Ishikawa (cell line): ENCODE measurements at regions not wholly inside any gene's neighbourhood (a gene's known extent, or its start where the extent isn't known, plus 50 kb on each side); places are given as distances from the start of the nearest gene placed in this dataset.

ENCODE experiments used
- CEBPB ChIP-seq: IDR thresholded peaks from 2 replicates; pipeline ENCODE4 v1.6.1; 2012
- CREB1 ChIP-seq: IDR thresholded peaks from 2 replicates; pipeline ENCODE4 v1.6.1; 2012; ENCODE audit warnings: low read depth
- EGR1 ChIP-seq: IDR thresholded peaks from 2 replicates; pipeline ENCODE4 v1.6.1; 2012
- EP300 ChIP-seq: IDR thresholded peaks from 2 replicates; pipeline ENCODE4 v1.6.1; 2012; ENCODE audit warnings: borderline replicate concordance
- FOXM1 ChIP-seq: IDR thresholded peaks from 2 replicates; pipeline ENCODE4 v1.6.1; 2012; ENCODE audit warnings: low read depth, borderline replicate concordance
- MAX ChIP-seq: IDR thresholded peaks from 2 replicates; pipeline ENCODE4 v1.6.1; 2012
- NFIC ChIP-seq: IDR thresholded peaks from 2 replicates; pipeline ENCODE4 v1.6.1; 2012
- RAD21 ChIP-seq: IDR thresholded peaks from 2 replicates; pipeline ENCODE4 v1.6.1; 2012; ENCODE audit warnings: low read depth
- REST ChIP-seq: IDR thresholded peaks from 2 replicates; pipeline ENCODE4 v1.6.1; 2012; ENCODE audit warnings: low read depth, mild to moderate bottlenecking
- TAF1 ChIP-seq: IDR thresholded peaks from 2 replicates; pipeline ENCODE4 v1.6.1; 2012; ENCODE audit warnings: low read depth, mild to moderate bottlenecking
- TCF12 ChIP-seq: IDR thresholded peaks from 2 replicates; pipeline ENCODE4 v1.6.1; 2012; ENCODE audit warnings: low read depth
- TEAD4 ChIP-seq: IDR thresholded peaks from 2 replicates; pipeline ENCODE4 v1.6.1; 2012
- USF1 ChIP-seq: IDR thresholded peaks from 2 replicates; pipeline ENCODE4 v1.6.1; 2012
- YY1 ChIP-seq: IDR thresholded peaks from 2 replicates; pipeline ENCODE4 v1.6.1; 2012; ENCODE audit warnings: low read depth
- ZBTB7A ChIP-seq: IDR thresholded peaks from 2 replicates; pipeline ENCODE4 v1.6.1; 2012; ENCODE audit warnings: low read depth

- no peak for TF ChIP-seq TAF1
- TF ChIP-seq CREB1 = no peak
- no peak for TF ChIP-seq USF1
- TF ChIP-seq EP300 = no peak
- TF ChIP-seq RAD21 = no peak
- no peak for TF ChIP-seq EGR1
- TF ChIP-seq YY1 = no peak
These were observed 1403.1 kb upstream of the ALCAM start for GRCh38 chr3:103963599-103963998.

GRCh38 chr3:103965764-103966163 lies 1400.9 kb upstream of the ALCAM start:
- TF ChIP-seq EP300 (no peak), FOXM1 (no peak), TAF1 (no peak), ZBTB7A (no peak), YY1 (no peak), EGR1 (no peak), REST (no peak), TCF12 (no peak), RAD21 (no peak), CEBPB (no peak)

- TF ChIP-seq ZBTB7A = no peak
- no peak for TF ChIP-seq MAX
- no peak for TF ChIP-seq RAD21
- no peak for TF ChIP-seq EP300
- no peak for TF ChIP-seq CREB1
- TF ChIP-seq TAF1 = no peak
- TF ChIP-seq EGR1 = no peak
- no peak for TF ChIP-seq CEBPB
- no peak for TF ChIP-seq NFIC
- no peak for TF ChIP-seq TCF12
- no peak for TF ChIP-seq FOXM1
- TF ChIP-seq TEAD4 = no peak
- TF ChIP-seq USF1 = no peak
- no peak for TF ChIP-seq REST
- TF ChIP-seq YY1 = no peak
These were observed 1400.0 kb upstream of the ALCAM start for GRCh38 chr3:103966749-103967148.

GRCh38 chr3:103968131-103968530 lies 1398.6 kb upstream of the ALCAM start:
- TF ChIP-seq TCF12 (no peak), TEAD4 (no peak), ZBTB7A (no peak), EGR1 (no peak), RAD21 (no peak), EP300 (no peak), USF1 (no peak), FOXM1 (no peak), MAX (no peak), REST (no peak), CEBPB (no peak), TAF1 (no peak)

GRCh38 chr3:103968751-103969150 lies 1398.0 kb upstream of the ALCAM start:
- TF ChIP-seq ZBTB7A = no peak
- TF ChIP-seq FOXM1 = no peak
- no peak for TF ChIP-seq CREB1
- TF ChIP-seq TEAD4 = no peak
- no peak for TF ChIP-seq RAD21
- TF ChIP-seq REST = no peak
- no peak for TF ChIP-seq USF1
- no peak for TF ChIP-seq YY1
- TF ChIP-seq CEBPB = no peak
- TF ChIP-seq NFIC = no peak
- TF ChIP-seq TCF12 = no peak
- no peak for TF ChIP-seq TAF1
- TF ChIP-seq EP300 = no peak
- TF ChIP-seq EGR1 = no peak
- no peak for TF ChIP-seq MAX
